OCI-LY3 (cell line): ENCODE measurements at regions not wholly inside any gene's neighbourhood (a gene's known extent, or its start where the extent isn't known, plus 50 kb on each side); places are given as distances from the start of the nearest gene placed in this dataset.

Experiments
- CTCF ChIP-seq: fragments of 200-600, 300-600 bp; sonication (generic); IDR thresholded peaks from 2 replicates; pipeline ENCODE4 v1.5.1; 2014; ENCODE audit warnings: antibody characterized with exemption, low read length, low read depth
- EZH2phosphoT487 ChIP-seq: fragments of 200-600 bp; shearing (Covaris generic); IDR thresholded peaks from 2 replicates; pipeline ENCODE4 v1.6.1; 2018; ENCODE audit warnings: antibody characterized with exemption, mixed run types, low read depth

DNA sequence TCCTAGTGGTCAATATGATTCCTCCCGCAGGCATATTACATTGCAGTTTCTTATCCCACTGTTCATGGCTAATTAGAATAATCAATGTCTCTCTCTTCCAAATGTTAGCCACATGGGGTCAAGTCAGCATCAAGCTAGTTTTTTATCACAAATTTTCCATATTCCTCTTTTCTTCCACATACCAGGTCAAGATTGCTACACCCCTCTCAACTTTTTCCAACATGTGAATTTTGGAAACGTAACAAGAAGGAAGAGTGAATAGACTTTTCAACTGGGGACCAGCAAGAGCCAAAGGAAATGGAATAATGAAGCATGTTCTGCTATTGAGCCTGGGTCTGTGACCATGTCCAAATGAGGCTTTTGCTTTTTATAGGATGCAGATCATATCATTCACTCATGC is 65.1 kb downstream of the SOD2 start:
- TF ChIP-seq CTCF (no peak), EZH2phosphoT487 (no peak)
